NK-92 treated with Interleukin-12 subunit alpha and Interleukin-12 subunit beta, amount 100 ng/mL, for 24 hours (cell line): ENCODE measurements at regions not wholly inside any gene's neighbourhood (a gene's known extent, or its start where the extent isn't known, plus 50 kb on each side); places are given as distances from the start of the nearest gene placed in this dataset.
"Not testable (repeated sequence)": the region's sequence is repeated elsewhere in the genome, so short reads cannot be mapped to it uniquely, and the experiment has no call there.

Source experiments
- DNase-seq: peaks from one replicate; lab custom pipeline; 2025; lab: John Stamatoyannopoulos, UW

- DNase-seq: no peak
Measured at GRCh38 chr19:28363254-28363653, 849.7 kb downstream of the UQCRFS1 start.

GRCh38 chr19:28359431-28360414, 853.2 kb downstream of the UQCRFS1 start:
- DNase-seq: no peak

DNA sequence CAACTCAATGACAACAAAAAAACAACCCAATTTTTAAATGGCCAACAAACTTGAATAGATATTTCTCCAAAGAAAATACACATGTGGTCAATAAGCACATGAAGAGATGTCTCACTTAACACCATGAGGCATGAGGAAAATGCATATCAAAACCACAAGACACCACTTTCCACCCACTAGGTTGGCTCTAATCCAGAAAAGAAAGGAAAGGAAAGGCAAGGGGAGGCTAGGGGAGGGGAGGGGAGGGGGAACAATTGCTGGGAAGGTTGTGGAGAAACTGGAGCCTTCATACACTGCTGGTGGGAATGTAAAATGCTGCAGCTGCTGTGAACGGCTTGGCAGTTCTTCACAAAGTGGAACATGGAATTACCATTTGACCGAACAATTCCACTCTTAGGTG, 854.3 kb downstream of the UQCRFS1 start:
- no peak for DNase-seq

- no peak for DNase-seq
Measured at GRCh38 chr19:28351761-28352160, 861.2 kb downstream of the UQCRFS1 start.

DNA sequence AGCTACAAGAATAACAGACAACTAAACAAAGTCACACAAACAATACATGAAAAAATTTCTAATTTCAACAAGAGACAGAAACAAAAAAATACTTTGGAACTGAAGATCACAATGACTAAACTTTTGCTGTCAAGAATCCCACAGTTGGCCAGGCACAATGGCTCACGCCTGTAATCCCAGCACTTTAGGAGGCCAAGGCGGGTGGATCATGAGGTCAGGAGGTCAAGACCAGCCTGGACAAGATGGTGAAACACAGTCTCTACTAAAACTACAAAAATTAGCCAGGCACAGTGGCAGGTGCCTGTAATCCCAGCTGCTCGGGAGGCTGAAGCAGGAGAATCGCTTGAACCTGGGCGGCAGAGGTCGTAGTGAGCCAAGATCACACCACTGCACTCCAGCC, 861.6 kb downstream of the UQCRFS1 start:
- DNase-seq: not testable (repeated sequence)

- no peak for DNase-seq
Measured at GRCh38 chr19:28350673-28351072, 862.3 kb downstream of the UQCRFS1 start.

- no peak for DNase-seq
Measured at GRCh38 chr19:28350037-28350436, 862.9 kb downstream of the UQCRFS1 start.

DNA sequence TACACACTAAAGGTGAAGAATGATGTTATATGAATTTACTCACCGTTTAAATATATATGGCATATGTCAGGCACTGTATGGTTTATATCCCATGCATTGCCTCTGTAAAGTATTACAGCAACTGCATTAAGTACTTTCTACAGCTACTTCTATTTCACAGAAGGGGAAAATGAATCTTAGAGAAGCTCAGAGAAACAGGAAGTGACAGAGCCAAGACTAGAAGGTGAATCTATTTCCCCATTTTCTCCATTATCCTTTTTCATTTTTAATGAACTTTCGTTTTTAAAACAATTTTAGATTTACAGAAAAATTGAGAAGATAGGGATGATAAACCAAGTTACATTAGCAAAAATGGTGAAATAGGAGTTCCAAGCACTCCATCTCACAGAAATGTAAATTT, 863.3 kb downstream of the UQCRFS1 start:
- DNase-seq: no peak

- no peak for DNase-seq
Measured at GRCh38 chr19:28345811-28346210, 867.1 kb downstream of the UQCRFS1 start.

DNA sequence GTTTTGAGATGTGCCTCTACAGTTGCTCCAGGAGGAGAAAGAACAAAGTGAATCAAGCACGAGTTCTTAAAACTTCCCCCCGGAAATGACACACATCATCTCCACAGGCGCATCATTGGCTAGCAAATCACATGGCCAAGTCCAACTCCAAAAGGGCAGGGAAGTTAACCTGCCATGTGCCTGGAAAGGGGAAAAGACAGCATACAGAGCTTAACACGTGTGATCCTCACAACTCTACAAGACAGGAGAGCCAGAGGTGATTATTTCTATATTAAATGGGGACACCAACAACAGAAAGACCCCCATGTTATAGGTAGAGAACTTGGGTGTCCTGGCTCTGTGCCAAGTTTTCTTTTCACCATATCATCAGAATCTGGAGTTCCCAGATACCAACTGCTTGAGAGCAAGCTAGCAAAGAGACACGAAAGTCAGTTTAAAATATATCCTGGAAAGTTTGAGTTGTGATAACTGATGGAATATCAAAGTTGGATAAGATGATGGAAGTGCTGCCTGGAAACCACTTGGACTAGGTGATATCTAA, 871.1 kb downstream of the UQCRFS1 start:
- no peak for DNase-seq

DNA sequence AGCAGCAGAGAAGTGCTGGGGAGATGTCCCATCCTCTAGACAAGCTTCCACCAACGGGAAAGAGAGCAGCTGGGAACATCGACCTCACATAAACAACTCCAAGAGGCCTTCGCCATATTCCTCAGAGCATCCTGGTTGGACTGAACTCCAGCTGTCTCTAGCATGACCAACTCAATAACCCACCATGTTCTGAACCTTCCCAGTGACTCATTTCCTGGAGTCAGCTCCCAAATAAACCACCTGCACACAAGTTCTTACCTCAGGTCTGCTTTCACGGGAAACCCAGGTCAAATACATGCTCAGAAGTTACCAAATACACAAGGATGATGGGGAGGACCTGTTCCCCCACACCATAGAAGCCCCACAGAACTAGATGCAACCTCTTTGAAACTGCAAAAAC, 878.5 kb downstream of the UQCRFS1 start:
- DNase-seq: no peak

GRCh38 chr19:28333909-28334308, 879.0 kb downstream of the UQCRFS1 start:
- DNase-seq: no peak

GRCh38 chr19:28332886-28333285, 880.1 kb downstream of the UQCRFS1 start:
- DNase-seq: no peak

GRCh38 chr19:28332351-28332750, 880.6 kb downstream of the UQCRFS1 start:
- DNase-seq: no peak

DNA sequence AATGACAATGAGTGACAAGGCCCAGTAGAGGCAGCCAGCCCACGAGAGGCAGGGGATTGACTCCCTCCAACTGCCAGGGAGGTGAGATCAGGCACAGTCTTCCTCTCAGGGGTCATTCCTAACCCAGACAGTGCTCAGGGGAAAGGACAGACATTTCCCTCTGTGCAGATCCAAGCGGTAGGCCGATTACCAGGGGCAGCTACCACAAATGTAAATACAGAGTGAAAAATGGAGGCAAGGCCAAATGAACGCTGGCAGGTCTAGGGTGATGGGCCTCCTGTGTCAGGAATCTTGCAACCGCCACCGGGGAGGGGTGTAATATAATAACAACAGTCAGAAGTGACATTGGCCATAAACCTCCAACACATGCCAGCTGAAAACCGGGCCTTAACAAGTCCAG, 881.4 kb downstream of the UQCRFS1 start:
- DNase-seq: no peak

- no peak for DNase-seq
Measured at GRCh38 chr19:28330831-28331230, 882.1 kb downstream of the UQCRFS1 start.

GRCh38 chr19:28329429-28329828, 883.5 kb downstream of the UQCRFS1 start:
- DNase-seq: no peak

- DNase-seq: no peak
Measured at GRCh38 chr19:28327905-28328304, 885.0 kb downstream of the UQCRFS1 start.

DNA sequence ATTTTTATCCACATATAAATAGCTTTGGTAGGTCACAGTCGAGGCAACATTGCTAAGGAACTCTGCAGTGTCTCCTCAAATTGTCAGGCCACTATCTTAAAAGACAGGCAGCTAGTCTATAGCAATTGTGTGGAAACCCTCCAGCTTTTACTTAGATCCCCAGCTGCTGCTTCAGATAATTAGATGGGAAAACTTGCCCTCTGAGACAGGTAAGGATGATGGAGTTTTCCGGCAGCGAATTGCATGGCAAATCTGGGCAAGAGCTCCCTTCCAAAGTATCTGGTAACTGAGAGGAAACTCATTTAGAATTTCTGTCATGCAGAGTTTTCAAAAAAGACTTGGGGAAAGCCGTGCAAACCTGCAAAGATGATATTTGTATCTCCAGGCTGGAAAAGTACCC, 886.2 kb downstream of the UQCRFS1 start:
- no peak for DNase-seq

DNA sequence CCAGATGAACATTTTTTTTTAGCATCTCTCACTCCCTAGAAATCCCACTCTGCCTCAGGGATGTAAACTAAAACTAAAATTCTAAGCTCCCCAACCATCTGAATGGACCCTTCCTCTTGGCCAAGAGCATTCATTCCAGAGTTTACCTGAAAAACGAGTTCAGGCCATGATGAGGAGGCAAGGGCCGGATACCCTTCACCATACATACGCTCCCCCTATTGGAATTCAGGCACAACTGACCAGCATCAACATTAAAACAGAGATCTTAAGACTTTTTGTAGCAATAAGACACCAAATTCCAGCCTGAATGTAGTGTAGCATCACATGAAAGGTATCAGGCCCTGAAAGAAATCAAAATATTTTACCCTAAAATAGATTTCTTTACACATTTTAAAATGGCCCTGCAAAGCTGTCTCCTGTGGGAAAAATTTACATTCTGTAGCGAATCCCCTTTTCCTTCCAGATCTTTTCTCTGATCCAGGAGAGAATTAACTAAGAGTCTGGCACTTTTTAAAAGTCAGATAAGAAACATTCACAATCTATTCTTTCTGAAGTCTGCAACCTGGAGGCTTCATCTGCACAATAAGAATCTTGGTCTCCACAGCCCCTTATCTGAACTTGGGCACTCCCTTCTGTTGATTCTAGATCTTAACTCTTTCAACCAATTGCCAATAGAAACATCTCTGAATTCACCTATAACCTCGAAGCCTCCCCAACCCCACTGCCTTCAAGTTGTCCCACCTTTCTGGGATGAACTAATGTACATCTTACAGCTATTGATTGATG, 888.5 kb downstream of the UQCRFS1 start:
- no peak for DNase-seq

DNA sequence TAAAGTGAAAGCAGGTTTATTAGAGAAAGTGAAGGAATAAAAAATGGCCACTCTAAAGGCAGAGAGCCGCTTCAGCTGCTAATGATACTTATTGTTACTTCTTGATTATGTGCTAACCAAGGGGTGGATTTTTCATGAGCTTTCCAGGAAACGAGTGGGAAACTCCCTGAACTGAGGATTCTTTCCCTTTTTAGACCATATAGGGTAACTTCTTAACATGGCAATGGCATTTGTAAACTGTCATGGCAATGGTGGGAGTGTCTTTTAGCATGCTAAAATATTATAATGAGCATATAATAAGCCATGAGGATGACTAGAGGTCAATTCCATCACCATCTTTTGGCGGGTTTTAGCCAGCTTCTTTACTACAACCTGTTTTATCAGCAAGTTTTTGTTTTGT, 890.0 kb downstream of the UQCRFS1 start:
- DNase-seq: no peak

- no peak for DNase-seq
Measured at GRCh38 chr19:28322491-28322890, 890.5 kb downstream of the UQCRFS1 start.

GRCh38 chr19:28319918-28320317, 893.0 kb downstream of the UQCRFS1 start:
- no peak for DNase-seq
